ENCODE measurements at regions not wholly inside any gene's neighbourhood (a gene's known extent, or its start where the extent isn't known, plus 50 kb on each side); places are given as distances from the start of the nearest gene placed in this dataset.

- no peak for DNase-seq
- H3K9me3 Mint-ChIP-seq, result no peaks in the 10 kb centered on the region
- peaks cover 67% of the 10 kb centered on the region for H3K4me1 Mint-ChIP-seq
- peak overlapping the region; percentile 28 for H3K4me3 Mint-ChIP-seq
- H3K27ac Mint-ChIP-seq, result no peak overlapping the region
- H3K36me3 Mint-ChIP-seq (ENCODE audit: low read depth), result no peaks in the 10 kb centered on the region
- H3K27me3 Mint-ChIP-seq (ENCODE audit: low read depth, poor library complexity), result peaks cover 3% of the 10 kb centered on the region
- TF ChIP-seq CTCF (IDR thresholded peaks at IDR 0.05), result no peak
These were observed 437.0 kb upstream of the ETAA1 start for GRCh38 chr2:66960161-66960560.

- peaks cover 6% of the 10 kb centered on the region for H3K27me3 Mint-ChIP-seq (ENCODE audit: low read depth, poor library complexity)
- peak overlapping the region; percentile 94 for H3K27ac Mint-ChIP-seq
- H3K4me1 Mint-ChIP-seq, result peaks cover 61% of the 10 kb centered on the region
- H3K4me3 Mint-ChIP-seq, result peak overlapping the region; percentile 25
- H3K9me3 Mint-ChIP-seq, result peaks cover 2% of the 10 kb centered on the region
- TF ChIP-seq CTCF (IDR thresholded peaks at IDR 0.05), result no peak
- DNase-seq, result peak; percentile 38
- H3K36me3 Mint-ChIP-seq (ENCODE audit: low read depth), result peaks cover 5% of the 10 kb centered on the region
These were observed 434.4 kb upstream of the ETAA1 start for GRCh38 chr2:66962716-66963115.

GRCh38 chr2:66966631-66967030, 430.5 kb upstream of the ETAA1 start:
- Mint-ChIP-seq H3K9me3 (peaks cover 9% of the 10 kb centered on the region), H3K36me3 (ENCODE audit: low read depth) (peaks cover 11% of the 10 kb centered on the region), H3K27me3 (ENCODE audit: low read depth, poor library complexity) (peaks cover 4% of the 10 kb centered on the region), H3K27ac (no peak overlapping the region), H3K4me3 (no peak overlapping the region), H3K4me1 (peaks cover 64% of the 10 kb centered on the region)
- DNase-seq, result no peak
- TF ChIP-seq CTCF (IDR thresholded peaks at IDR 0.05), result no peak

- H3K4me1 Mint-ChIP-seq, result peaks cover 41% of the 10 kb centered on the region
These were observed 428.2 kb upstream of the ETAA1 start for GRCh38 chr2:66968946-66969345.

GRCh38 chr2:66981074-66981473, 416.1 kb upstream of the ETAA1 start:
- H3K4me1 Mint-ChIP-seq, result no peaks in the 10 kb centered on the region
- H3K27me3 Mint-ChIP-seq (ENCODE audit: low read depth, poor library complexity), result peaks cover 3% of the 10 kb centered on the region
- no peaks in the 10 kb centered on the region for H3K9me3 Mint-ChIP-seq
- no peak overlapping the region for H3K4me3 Mint-ChIP-seq
- DNase-seq, result no peak
- peaks cover 4% of the 10 kb centered on the region for H3K36me3 Mint-ChIP-seq (ENCODE audit: low read depth)
- no peak overlapping the region for H3K27ac Mint-ChIP-seq
- TF ChIP-seq CTCF (IDR thresholded peaks at IDR 0.05), result no peak

More at GRCh38 chr2:66968946-66969345, 428.2 kb upstream of the ETAA1 start:
- TF ChIP-seq CTCF (IDR thresholded peaks at IDR 0.05), result no peak
- DNase-seq, result no peak
- peaks cover 18% of the 10 kb centered on the region for H3K9me3 Mint-ChIP-seq
- peaks cover 15% of the 10 kb centered on the region for H3K36me3 Mint-ChIP-seq (ENCODE audit: low read depth)
- H3K27ac Mint-ChIP-seq, result peak overlapping the region; percentile 22
- no peak overlapping the region for H3K4me3 Mint-ChIP-seq
- H3K27me3 Mint-ChIP-seq (ENCODE audit: low read depth, poor library complexity), result peaks cover 4% of the 10 kb centered on the region

GRCh38 chr2:66982766-66983165, 414.4 kb upstream of the ETAA1 start:
- H3K4me3 Mint-ChIP-seq, result no peak overlapping the region
- TF ChIP-seq CTCF (IDR thresholded peaks at IDR 0.05), result no peak
- H3K4me1 Mint-ChIP-seq, result no peaks in the 10 kb centered on the region
- peaks cover 6% of the 10 kb centered on the region for H3K27me3 Mint-ChIP-seq (ENCODE audit: low read depth, poor library complexity)
- DNase-seq, result no peak
- H3K27ac Mint-ChIP-seq, result no peak overlapping the region
- no peaks in the 10 kb centered on the region for H3K9me3 Mint-ChIP-seq
- peaks cover 4% of the 10 kb centered on the region for H3K36me3 Mint-ChIP-seq (ENCODE audit: low read depth)

Data from nephron progenitor cell (in vitro differentiated cells).